HepG2 (cell line): ENCODE measurements at regions not wholly inside any gene's neighbourhood (a gene's known extent, or its start where the extent isn't known, plus 50 kb on each side); places are given as distances from the start of the nearest gene placed in this dataset.

Source experiments
- ATAC-seq: fragments of 200-7000 bp; cut with Tn5 transposase; 3 replicates; pipeline ENCODE4 v1.9.1; 2020; ENCODE audit warnings: mild to moderate bottlenecking, moderate library complexity
- BruUV-seq: library from RNA; stranded (reverse); fragments of 400-500 nt; replicated peaks from 2 replicates; lab custom pipeline; 2021; lab: Mats Ljungman, UMichigan
- CTCF ChIA-PET: fragments of 300-600 bp; formaldehyde crosslinking; extraction: SDS; loops from one replicate; lab custom pipeline; 2021; ENCODE audit warnings: low total read pairs, inconsistent platforms, low intra/inter-chr PET ratio; lab: Yijun Ruan, JAX
- POLR2A ChIA-PET: fragments of 350-600 bp; sonication (Branson Sonifier 250); formaldehyde crosslinking; loops from one replicate; lab custom pipeline; 2020; ENCODE audit warnings: antibody characterized with exemption, inconsistent platforms; lab: Yijun Ruan, JAX
- DNase-seq: peaks from one replicate; pipeline ENCODE4 v3.0.0-alpha.2; 2015; ENCODE audit warnings: low spot score
- FAIRE-seq: peaks from 3 replicates; lab custom pipeline; 2011; peaks lifted over from hg19 to GRCh38; lab: Jason Lieb, UNC
- H2AFZ ChIP-seq: one replicate; pipeline ENCODE4 v1.6.1; 2011; ENCODE audit warnings: low read length, inconsistent platforms
- H3K27ac ChIP-seq: fragments of 300-600 bp; 3 replicates; pipeline ENCODE4 v1.8.0; 2011; ENCODE audit warnings: mixed run types, mild to moderate bottlenecking, mixed read lengths, low read length, inconsistent platforms; ENCODE audit not compliant: insufficient read depth; ENCODE audit errors: extremely low read length
- H3K27me3 ChIP-seq, 2 experiments: fragments of 200-600 bp in 1 of 2; 2 replicates in 1 of 2; 3 replicates in 1 of 2; pipeline versions ENCODE4 v1.6.0 to v1.8.0; 2011; ENCODE audit warnings: low read length in 2 of 2, mild to moderate bottlenecking in 2 of 2, moderate library complexity in 2 of 2, inconsistent platforms in 1 of 2; ENCODE audit not compliant: insufficient read depth in 2 of 2, control insufficient read depth in 1 of 2
- H3K36me3 ChIP-seq, 2 experiments: fragments of 200-600 bp in 1 of 2; replicated peaks in 1 of 2; 2 replicates in 1 of 2; 3 replicates in 1 of 2; pipeline versions ENCODE4 v1.5.1 to v1.8.0; 2011; ENCODE audit warnings: low read length in 2 of 2, inconsistent platforms in 1 of 2; ENCODE audit not compliant: insufficient read depth in 2 of 2, control insufficient read depth in 1 of 2
- H3K4me1 ChIP-seq: 2 replicates; pipeline ENCODE4 v1.5.1; 2012; ENCODE audit warnings: low read length, inconsistent platforms; ENCODE audit not compliant: insufficient read depth
- H3K4me2 ChIP-seq: 2 replicates; pipeline ENCODE4 v1.6.0; 2011; ENCODE audit warnings: low read depth, low read length, inconsistent platforms
- H3K4me3 ChIP-seq, 3 experiments: fragments of 200-600 bp in 1 of 3; sonication (generic), shearing (Covaris generic) in 1 of 3; replicated peaks in 1 of 3; 2 replicates each; pipeline ENCODE4 v1.5.1; 2011 to 2016; ENCODE audit warnings: low read length in 3 of 3, inconsistent platforms in 2 of 3, low read depth in 2 of 3, mild to moderate bottlenecking in 2 of 3, control low read depth in 1 of 3, mixed read lengths in 1 of 3; ENCODE audit not compliant: insufficient read depth in 1 of 3
- H3K79me2 ChIP-seq: one replicate; pipeline ENCODE4 v1.6.1; 2011; ENCODE audit warnings: low read length, inconsistent platforms; ENCODE audit not compliant: insufficient read depth
- H3K9ac ChIP-seq: 2 replicates; pipeline ENCODE4 v1.6.0; 2011; ENCODE audit warnings: mild to moderate bottlenecking, low read depth, low read length, inconsistent platforms; ENCODE audit not compliant: insufficient read depth
- H3K9me3 ChIP-seq: 2 replicates; pipeline ENCODE4 v1.5.1; 2012; ENCODE audit warnings: mild to moderate bottlenecking, low read length
- H4K20me1 ChIP-seq: 2 replicates; pipeline ENCODE4 v1.6.0; 2011; ENCODE audit warnings: inconsistent platforms, mild to moderate bottlenecking, low read length, moderate library complexity; ENCODE audit not compliant: insufficient read depth
- ATF7 ChIP-seq, 2 experiments: fragments of 450-650 bp in 1 of 2; sonication (generic) in 1 of 2; formaldehyde crosslinking in 1 of 2; IDR thresholded peaks; 2 replicates each; pipeline versions ENCODE4 v1.4.0 to v1.6.1; 2016 to 2020; ENCODE audit warnings: antibody characterized with exemption in 1 of 2, mild to moderate bottlenecking in 1 of 2, missing genetic modification reagents in 1 of 2
- CEBPB ChIP-seq: IDR thresholded peaks from 2 replicates; pipeline ENCODE4 v1.6.1; 2011; ENCODE audit warnings: low read depth, low read length, improper control_type of control experiment, borderline replicate concordance
- HNRNPLL ChIP-seq: fragments of 200-400 bp; formaldehyde crosslinking; IDR thresholded peaks from 2 replicates; pipeline ENCODE4 v1.6.1; 2017; ENCODE audit warnings: mild to moderate bottlenecking, low read depth, low read length; ENCODE audit not compliant: poor library complexity, severe bottlenecking
- JUND ChIP-seq: sonication (generic); formaldehyde crosslinking; IDR thresholded peaks from 2 replicates; pipeline ENCODE4 v1.8.0; 2022; ENCODE audit warnings: mild to moderate bottlenecking, missing genetic modification reagents
- MAF1 ChIP-seq: sonication (generic); formaldehyde crosslinking; IDR thresholded peaks from 2 replicates; pipeline ENCODE4 v1.5.0; 2020; ENCODE audit warnings: missing genetic modification reagents, borderline replicate concordance
- MAX ChIP-seq: IDR thresholded peaks from 2 replicates; pipeline ENCODE4 v1.6.1; 2012; ENCODE audit warnings: inconsistent platforms
- ZFP62 ChIP-seq: sonication (generic); formaldehyde crosslinking; IDR thresholded peaks from 2 replicates; pipeline ENCODE4 v1.4.0; 2020; ENCODE audit warnings: missing genetic modification reagents
- ZNF83 ChIP-seq: sonication (generic); formaldehyde crosslinking; IDR thresholded peaks from 2 replicates; pipeline ENCODE4 v1.4.0; 2020; ENCODE audit warnings: missing genetic modification reagents, mild to moderate bottlenecking, borderline replicate concordance
- WGBS: methylation state at CpG from one replicate; pipeline ENCODE4 v1.1.6; 2017; ENCODE audit warnings: low lambda C conversion rate; 5-methylcytosine and 5-hydroxymethylcytosine counted together
- in situ Hi-C: cut with HindIII; loops from 2 replicates; pipeline ENCODE4 v1.10.0; 2017; ENCODE audit warnings: low pct_unique_long_range_greater_than_20kb; ENCODE audit not compliant: extremely low pct_ligation_motif_present
- intact Hi-C: fragments of 100-400 bp; cut with micrococcal nuclease; formaldehyde crosslinking; loops from one replicate; pipeline ENCODE4 v1.10.0; 2022; ENCODE audit not compliant: unreplicated experiment
- TF ChIP-seq, protein P1 (sequence below): sonication (generic); formaldehyde crosslinking; IDR thresholded peaks from 2 replicates; pipeline ENCODE4 v1.5.0; 2020; ENCODE audit warnings: mild to moderate bottlenecking, missing genetic modification reagents
- TF ChIP-seq, protein P2 (sequence below): sonication (generic); formaldehyde crosslinking; IDR thresholded peaks from 2 replicates; pipeline ENCODE4 v1.4.0; 2020; ENCODE audit warnings: missing genetic modification reagents, borderline replicate concordance
- TF ChIP-seq, protein P3 (sequence below): sonication (generic); IDR thresholded peaks from 2 replicates; pipeline ENCODE4 v1.6.1; 2016; ENCODE audit warnings: low read depth, borderline replicate concordance

DNA sequence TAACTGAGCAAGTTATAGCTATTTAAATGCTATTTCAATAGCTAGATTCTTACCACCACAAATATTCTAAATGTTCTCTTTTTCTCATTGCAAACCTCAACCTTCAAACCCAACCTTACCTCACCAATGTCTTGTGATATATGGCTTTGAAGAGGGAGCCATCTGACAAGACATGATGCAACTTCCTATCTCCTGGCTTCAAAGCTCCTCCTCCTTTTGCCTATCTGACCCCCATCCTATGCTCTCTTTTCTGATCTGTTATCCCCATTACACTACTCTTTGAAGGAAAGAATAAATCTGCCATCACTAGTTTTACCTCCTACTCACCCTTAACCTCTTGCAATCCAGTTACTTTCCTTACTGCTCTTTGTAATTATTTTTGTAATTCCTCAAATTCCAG, 235.6 kb upstream of the ZSWIM2 start:
- intact Hi-C loops, result no loop called here
- CTCF ChIA-PET, result no interaction called here
- TF ChIP-seq, protein P1, sequence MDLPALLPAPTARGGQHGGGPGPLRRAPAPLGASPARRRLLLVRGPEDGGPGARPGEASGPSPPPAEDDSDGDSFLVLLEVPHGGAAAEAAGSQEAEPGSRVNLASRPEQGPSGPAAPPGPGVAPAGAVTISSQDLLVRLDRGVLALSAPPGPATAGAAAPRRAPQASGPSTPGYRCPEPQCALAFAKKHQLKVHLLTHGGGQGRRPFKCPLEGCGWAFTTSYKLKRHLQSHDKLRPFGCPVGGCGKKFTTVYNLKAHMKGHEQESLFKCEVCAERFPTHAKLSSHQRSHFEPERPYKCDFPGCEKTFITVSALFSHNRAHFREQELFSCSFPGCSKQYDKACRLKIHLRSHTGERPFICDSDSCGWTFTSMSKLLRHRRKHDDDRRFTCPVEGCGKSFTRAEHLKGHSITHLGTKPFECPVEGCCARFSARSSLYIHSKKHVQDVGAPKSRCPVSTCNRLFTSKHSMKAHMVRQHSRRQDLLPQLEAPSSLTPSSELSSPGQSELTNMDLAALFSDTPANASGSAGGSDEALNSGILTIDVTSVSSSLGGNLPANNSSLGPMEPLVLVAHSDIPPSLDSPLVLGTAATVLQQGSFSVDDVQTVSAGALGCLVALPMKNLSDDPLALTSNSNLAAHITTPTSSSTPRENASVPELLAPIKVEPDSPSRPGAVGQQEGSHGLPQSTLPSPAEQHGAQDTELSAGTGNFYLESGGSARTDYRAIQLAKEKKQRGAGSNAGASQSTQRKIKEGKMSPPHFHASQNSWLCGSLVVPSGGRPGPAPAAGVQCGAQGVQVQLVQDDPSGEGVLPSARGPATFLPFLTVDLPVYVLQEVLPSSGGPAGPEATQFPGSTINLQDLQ (CRISPR knock-in tag), result no peak
- TF ChIP-seq CEBPB (0 out of 2 replicates have a peak, but pooled peaks have one; percentile 0), ZNF83 (CRISPR knock-in tag) (no peak), ATF7 (IDR thresholded peaks at IDR 0.05) (peak; percentile 11; the same call in 1 of the 2 replicates), ATF7 (CRISPR knock-in tag; IDR thresholded peaks at IDR 0.05) (no peak)
- POLR2A ChIA-PET, result no interaction called here
- Histone ChIP-seq H3K27me3 (no peaks in the 10 kb centered on the region; a peak in 1 of 5 replicates), H3K9me3 (no peaks in the 10 kb centered on the region), H3K9ac (no peak overlapping the region), H2AFZ (no peak overlapping the region), H3K27ac (no peak overlapping the region), H3K4me2 (no peak overlapping the region), H3K4me1 (no peaks in the 10 kb centered on the region), H3K36me3 (no peaks in the 10 kb centered on the region), H3K79me2 (no peaks in the 10 kb centered on the region), H4K20me1 (no peaks in the 10 kb centered on the region), H3K4me3 (no peak overlapping the region)
- FAIRE-seq (no peak), ATAC-seq (no peak), DNase-seq (no peak)
- no TSS peak for BruUV-seq
- in situ Hi-C loops, result no loop called here

- H3K27ac ChIP-seq, result no peak overlapping the region
- H3K4me3 ChIP-seq, result no peak overlapping the region
- no peak for FAIRE-seq
- ChIA-PET CTCF (no interaction called here), POLR2A (no interaction called here)
- H3K79me2 ChIP-seq, result no peaks in the 10 kb centered on the region
- no peak overlapping the region for H3K4me2 ChIP-seq
- in situ Hi-C loops, result no loop called here
- no TSS peak for BruUV-seq
- H3K27me3 ChIP-seq, result no peaks in the 10 kb centered on the region; a peak in 1 of 5 replicates
- H3K9ac ChIP-seq, result no peak overlapping the region
- H3K4me1 ChIP-seq, result no peaks in the 10 kb centered on the region
- H3K36me3 ChIP-seq, result no peaks in the 10 kb centered on the region
- no peak for DNase-seq
- intact Hi-C loops, result no loop called here
- no peak overlapping the region for H2AFZ ChIP-seq
- WGBS, result 4% methylated on average over 1 of the region's 1 CpG
- no peaks in the 10 kb centered on the region for H3K9me3 ChIP-seq
- H4K20me1 ChIP-seq, result no peaks in the 10 kb centered on the region
- ATAC-seq, result no peak
- TF ChIP-seq ZFP62 (CRISPR knock-in tag), result no peak
- no peak for TF ChIP-seq JUND (CRISPR knock-in tag)
- TF ChIP-seq MAF1 (CRISPR knock-in tag), result no peak
- TF ChIP-seq, protein P2, sequence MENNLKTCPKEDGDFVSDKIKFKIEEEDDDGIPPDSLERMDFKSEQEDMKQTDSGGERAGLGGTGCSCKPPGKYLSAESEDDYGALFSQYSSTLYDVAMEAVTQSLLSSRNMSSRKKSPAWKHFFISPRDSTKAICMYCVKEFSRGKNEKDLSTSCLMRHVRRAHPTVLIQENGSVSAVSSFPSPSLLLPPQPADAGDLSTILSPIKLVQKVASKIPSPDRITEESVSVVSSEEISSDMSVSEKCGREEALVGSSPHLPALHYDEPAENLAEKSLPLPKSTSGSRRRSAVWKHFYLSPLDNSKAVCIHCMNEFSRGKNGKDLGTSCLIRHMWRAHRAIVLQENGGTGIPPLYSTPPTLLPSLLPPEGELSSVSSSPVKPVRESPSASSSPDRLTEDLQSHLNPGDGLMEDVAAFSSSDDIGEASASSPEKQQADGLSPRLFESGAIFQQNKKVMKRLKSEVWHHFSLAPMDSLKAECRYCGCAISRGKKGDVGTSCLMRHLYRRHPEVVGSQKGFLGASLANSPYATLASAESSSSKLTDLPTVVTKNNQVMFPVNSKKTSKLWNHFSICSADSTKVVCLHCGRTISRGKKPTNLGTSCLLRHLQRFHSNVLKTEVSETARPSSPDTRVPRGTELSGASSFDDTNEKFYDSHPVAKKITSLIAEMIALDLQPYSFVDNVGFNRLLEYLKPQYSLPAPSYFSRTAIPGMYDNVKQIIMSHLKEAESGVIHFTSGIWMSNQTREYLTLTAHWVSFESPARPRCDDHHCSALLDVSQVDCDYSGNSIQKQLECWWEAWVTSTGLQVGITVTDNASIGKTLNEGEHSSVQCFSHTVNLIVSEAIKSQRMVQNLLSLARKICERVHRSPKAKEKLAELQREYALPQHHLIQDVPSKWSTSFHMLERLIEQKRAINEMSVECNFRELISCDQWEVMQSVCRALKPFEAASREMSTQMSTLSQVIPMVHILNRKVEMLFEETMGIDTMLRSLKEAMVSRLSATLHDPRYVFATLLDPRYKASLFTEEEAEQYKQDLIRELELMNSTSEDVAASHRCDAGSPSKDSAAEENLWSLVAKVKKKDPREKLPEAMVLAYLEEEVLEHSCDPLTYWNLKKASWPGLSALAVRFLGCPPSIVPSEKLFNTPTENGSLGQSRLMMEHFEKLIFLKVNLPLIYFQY (CRISPR knock-in tag), result no peak
- TF ChIP-seq HNRNPLL, result no peak
- TF ChIP-seq MAX, result no peak
- TF ChIP-seq, protein P3, sequence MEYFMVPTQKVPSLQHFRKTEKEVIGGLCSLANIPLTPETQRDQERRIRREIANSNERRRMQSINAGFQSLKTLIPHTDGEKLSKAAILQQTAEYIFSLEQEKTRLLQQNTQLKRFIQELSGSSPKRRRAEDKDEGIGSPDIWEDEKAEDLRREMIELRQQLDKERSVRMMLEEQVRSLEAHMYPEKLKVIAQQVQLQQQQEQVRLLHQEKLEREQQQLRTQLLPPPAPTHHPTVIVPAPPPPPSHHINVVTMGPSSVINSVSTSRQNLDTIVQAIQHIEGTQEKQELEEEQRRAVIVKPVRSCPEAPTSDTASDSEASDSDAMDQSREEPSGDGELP, result no peak
Measured at GRCh38 chr2:187081461-187081860, 232.5 kb upstream of the ZSWIM2 start.
